ENCODE measurements at regions not wholly inside any gene's neighbourhood (a gene's known extent, or its start where the extent isn't known, plus 50 kb on each side); places are given as distances from the start of the nearest gene placed in this dataset.

DNA sequence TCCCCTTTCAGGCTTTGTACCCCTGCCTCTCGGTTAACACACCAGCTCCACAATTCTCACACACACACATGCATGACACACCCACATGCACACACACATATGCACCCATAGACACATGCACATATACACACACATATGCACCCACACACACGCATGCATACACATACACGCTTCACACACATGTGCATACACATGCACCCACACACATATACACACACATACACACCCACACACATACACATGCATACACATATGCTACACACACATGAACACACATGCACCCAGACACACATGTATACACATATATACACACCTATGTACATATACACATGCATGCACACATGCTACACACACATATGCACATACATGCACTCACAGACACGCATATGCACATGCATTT is 61.7 kb upstream of the SLC25A33 start:
- no peak for TF ChIP-seq CTCF (IDR thresholded peaks at IDR 0.05; ENCODE audit: low read depth, low read length)
- no peak overlapping the region for H3K4me3 ChIP-seq (ENCODE audit: low read depth, low read length)

- no peak for TF ChIP-seq CTCF (IDR thresholded peaks at IDR 0.05; ENCODE audit: low read depth, low read length)
These were observed 61.2 kb upstream of the SLC25A33 start for GRCh38 chr1:9478021-9478420.

DNA sequence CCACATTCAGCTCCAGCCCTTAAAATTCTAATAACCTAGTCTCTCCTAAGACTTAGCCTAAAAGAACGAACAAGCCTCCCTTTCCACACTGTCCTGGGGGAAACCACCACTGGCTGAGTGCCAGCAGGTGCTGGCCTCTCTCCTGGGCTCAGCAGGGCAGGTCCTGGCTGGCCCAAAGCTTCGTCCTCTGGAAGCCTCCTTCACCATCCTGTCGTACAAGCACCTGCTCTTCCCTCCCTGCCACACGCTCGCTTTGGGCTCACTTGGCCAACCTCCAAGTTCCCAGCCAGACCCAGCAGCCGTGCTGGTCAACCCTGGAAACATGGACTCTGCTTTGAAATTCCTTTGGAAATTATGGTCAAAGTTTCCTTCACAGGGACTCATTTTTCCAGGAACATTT is 58.2 kb upstream of the SLC25A33 start:
- no peak for TF ChIP-seq CTCF (IDR thresholded peaks at IDR 0.05; ENCODE audit: low read depth, low read length)
- H3K4me3 ChIP-seq (ENCODE audit: low read depth, low read length): no peak overlapping the region

More at GRCh38 chr1:9478021-9478420, 61.2 kb upstream of the SLC25A33 start:
- H3K4me3 ChIP-seq (ENCODE audit: low read depth, low read length): no peak overlapping the region

DNA sequence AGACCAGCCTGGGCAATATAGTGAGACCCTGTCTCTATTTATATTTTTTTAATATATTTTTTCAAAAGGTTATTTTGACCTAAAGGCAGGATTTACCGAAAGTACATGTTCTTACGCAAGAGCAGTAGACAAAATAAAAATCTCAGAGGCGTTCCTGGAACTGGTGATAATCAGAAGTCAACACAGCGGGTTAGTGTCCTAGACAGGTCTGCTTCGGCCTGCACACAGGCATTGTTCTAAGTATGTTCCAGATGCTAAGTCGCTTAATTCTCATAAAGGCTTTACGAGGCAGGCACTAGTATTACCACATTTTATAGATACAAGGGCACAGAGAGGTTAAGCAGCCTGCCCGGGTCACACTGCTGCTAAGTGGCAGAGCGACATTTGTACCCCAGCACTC is 56.9 kb upstream of the SLC25A33 start:
- no peak overlapping the region for H3K4me3 ChIP-seq (ENCODE audit: low read depth, low read length)
- no peak for TF ChIP-seq CTCF (IDR thresholded peaks at IDR 0.05; ENCODE audit: low read depth, low read length)

GRCh38 chr1:9482816-9483572 is 56.3 kb upstream of the SLC25A33 start:
- TF ChIP-seq CTCF (IDR thresholded peaks at IDR 0.05; ENCODE audit: low read depth, low read length): no peak
- H3K4me3 ChIP-seq (ENCODE audit: low read depth, low read length): no peak overlapping the region

- TF ChIP-seq CTCF (IDR thresholded peaks at IDR 0.05; ENCODE audit: low read depth, low read length): no peak
- H3K4me3 ChIP-seq (ENCODE audit: low read depth, low read length): no peak overlapping the region
These were observed 52.7 kb upstream of the SLC25A33 start for GRCh38 chr1:9486466-9487140.

Measured in WI38 (cell line).